Ishikawa (cell line): ENCODE measurements at regions not wholly inside any gene's neighbourhood (a gene's known extent, or its start where the extent isn't known, plus 50 kb on each side); places are given as distances from the start of the nearest gene placed in this dataset.

ENCODE experiments used
- CEBPB ChIP-seq: IDR thresholded peaks from 2 replicates; pipeline ENCODE4 v1.6.1; 2012
- CREB1 ChIP-seq: IDR thresholded peaks from 2 replicates; pipeline ENCODE4 v1.6.1; 2012; ENCODE audit warnings: low read depth
- EGR1 ChIP-seq: IDR thresholded peaks from 2 replicates; pipeline ENCODE4 v1.6.1; 2012
- EP300 ChIP-seq: IDR thresholded peaks from 2 replicates; pipeline ENCODE4 v1.6.1; 2012; ENCODE audit warnings: borderline replicate concordance
- FOXM1 ChIP-seq: IDR thresholded peaks from 2 replicates; pipeline ENCODE4 v1.6.1; 2012; ENCODE audit warnings: low read depth, borderline replicate concordance
- NFIC ChIP-seq: IDR thresholded peaks from 2 replicates; pipeline ENCODE4 v1.6.1; 2012
- RAD21 ChIP-seq: IDR thresholded peaks from 2 replicates; pipeline ENCODE4 v1.6.1; 2012; ENCODE audit warnings: low read depth
- TAF1 ChIP-seq: IDR thresholded peaks from 2 replicates; pipeline ENCODE4 v1.6.1; 2012; ENCODE audit warnings: low read depth, mild to moderate bottlenecking
- TCF12 ChIP-seq: IDR thresholded peaks from 2 replicates; pipeline ENCODE4 v1.6.1; 2012; ENCODE audit warnings: low read depth
- TEAD4 ChIP-seq: IDR thresholded peaks from 2 replicates; pipeline ENCODE4 v1.6.1; 2012
- YY1 ChIP-seq: IDR thresholded peaks from 2 replicates; pipeline ENCODE4 v1.6.1; 2012; ENCODE audit warnings: low read depth
- ZBTB7A ChIP-seq: IDR thresholded peaks from 2 replicates; pipeline ENCODE4 v1.6.1; 2012; ENCODE audit warnings: low read depth
- TF ChIP-seq, protein P1 (sequence below): IDR thresholded peaks from 2 replicates; pipeline ENCODE4 v1.6.1; 2012; ENCODE audit warnings: low read depth, mild to moderate bottlenecking
- TF ChIP-seq, protein P2 (sequence below): IDR thresholded peaks from 2 replicates; pipeline ENCODE4 v1.6.1; 2012
- TF ChIP-seq, protein P3 (sequence below): IDR thresholded peaks from 2 replicates; pipeline ENCODE4 v1.6.1; 2012

DNA sequence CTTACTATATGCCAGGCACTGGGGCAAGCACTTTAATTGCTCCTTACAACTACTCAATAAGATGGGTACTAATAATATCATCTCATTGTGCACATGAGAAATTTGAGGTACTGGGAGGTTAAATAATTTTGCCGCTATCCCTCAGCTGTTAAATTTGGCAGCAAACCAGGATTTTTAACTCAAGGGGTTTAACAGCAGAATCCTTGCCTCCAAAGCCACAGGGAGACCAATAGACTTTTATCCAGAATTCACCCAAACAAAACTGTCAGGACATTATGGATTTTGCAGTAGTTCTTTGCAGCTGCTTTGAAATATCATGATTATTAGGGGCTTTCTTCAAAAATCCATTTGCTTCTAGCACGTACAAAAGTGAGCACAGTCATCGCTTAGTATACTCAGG is 136.2 kb downstream of the RPS12 start:
- TF ChIP-seq TEAD4 = no peak

DNA sequence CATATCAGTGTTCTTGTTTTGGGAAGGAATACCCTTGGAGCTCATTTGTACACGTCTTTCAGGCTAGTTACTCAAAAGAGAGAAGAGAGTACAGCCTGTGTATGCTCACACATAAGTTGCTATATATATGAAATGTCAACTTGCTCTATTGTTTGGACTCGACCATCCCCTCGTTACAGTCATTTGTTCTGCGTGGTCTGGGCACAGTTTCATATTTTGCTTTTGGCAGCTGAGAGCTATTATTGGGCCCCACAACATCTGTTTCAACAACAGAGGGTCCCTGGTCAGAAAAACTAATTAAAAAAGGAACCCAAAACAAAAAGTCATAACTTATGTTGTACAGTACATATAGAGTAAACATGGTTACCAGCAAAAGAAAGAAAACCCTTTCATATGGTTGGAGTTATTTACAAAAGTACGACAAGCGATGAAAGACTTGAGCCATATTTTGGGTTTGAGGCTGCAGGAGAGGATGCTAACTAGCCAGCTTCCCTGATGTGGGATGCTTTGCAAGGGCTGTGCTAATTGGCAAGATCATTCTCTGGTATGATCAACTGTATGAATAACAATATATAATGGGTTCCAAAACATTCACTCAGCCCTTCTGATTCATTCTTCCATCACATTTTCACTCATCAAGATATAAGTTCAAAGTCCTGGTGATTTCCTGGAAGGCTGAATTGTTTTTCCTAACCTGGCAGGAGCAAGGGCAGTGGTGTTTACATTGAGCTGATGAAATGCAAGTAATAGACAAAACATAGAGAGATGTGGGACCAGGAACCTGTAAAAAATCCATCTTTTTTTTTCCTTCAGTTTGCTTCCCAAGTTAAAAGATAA is 137.9 kb downstream of the RPS12 start:
- TF ChIP-seq, protein P1, sequence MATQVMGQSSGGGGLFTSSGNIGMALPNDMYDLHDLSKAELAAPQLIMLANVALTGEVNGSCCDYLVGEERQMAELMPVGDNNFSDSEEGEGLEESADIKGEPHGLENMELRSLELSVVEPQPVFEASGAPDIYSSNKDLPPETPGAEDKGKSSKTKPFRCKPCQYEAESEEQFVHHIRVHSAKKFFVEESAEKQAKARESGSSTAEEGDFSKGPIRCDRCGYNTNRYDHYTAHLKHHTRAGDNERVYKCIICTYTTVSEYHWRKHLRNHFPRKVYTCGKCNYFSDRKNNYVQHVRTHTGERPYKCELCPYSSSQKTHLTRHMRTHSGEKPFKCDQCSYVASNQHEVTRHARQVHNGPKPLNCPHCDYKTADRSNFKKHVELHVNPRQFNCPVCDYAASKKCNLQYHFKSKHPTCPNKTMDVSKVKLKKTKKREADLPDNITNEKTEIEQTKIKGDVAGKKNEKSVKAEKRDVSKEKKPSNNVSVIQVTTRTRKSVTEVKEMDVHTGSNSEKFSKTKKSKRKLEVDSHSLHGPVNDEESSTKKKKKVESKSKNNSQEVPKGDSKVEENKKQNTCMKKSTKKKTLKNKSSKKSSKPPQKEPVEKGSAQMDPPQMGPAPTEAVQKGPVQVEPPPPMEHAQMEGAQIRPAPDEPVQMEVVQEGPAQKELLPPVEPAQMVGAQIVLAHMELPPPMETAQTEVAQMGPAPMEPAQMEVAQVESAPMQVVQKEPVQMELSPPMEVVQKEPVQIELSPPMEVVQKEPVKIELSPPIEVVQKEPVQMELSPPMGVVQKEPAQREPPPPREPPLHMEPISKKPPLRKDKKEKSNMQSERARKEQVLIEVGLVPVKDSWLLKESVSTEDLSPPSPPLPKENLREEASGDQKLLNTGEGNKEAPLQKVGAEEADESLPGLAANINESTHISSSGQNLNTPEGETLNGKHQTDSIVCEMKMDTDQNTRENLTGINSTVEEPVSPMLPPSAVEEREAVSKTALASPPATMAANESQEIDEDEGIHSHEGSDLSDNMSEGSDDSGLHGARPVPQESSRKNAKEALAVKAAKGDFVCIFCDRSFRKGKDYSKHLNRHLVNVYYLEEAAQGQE = no peak
- TF ChIP-seq TCF12 (no peak), YY1 (no peak), EGR1 (no peak), NFIC (no peak), TEAD4 (no peak), RAD21 (no peak), CEBPB (no peak), CREB1 (no peak)
- TF ChIP-seq, protein P2, sequence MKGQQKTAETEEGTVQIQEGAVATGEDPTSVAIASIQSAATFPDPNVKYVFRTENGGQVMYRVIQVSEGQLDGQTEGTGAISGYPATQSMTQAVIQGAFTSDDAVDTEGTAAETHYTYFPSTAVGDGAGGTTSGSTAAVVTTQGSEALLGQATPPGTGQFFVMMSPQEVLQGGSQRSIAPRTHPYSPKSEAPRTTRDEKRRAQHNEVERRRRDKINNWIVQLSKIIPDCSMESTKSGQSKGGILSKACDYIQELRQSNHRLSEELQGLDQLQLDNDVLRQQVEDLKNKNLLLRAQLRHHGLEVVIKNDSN = no peak

DNA sequence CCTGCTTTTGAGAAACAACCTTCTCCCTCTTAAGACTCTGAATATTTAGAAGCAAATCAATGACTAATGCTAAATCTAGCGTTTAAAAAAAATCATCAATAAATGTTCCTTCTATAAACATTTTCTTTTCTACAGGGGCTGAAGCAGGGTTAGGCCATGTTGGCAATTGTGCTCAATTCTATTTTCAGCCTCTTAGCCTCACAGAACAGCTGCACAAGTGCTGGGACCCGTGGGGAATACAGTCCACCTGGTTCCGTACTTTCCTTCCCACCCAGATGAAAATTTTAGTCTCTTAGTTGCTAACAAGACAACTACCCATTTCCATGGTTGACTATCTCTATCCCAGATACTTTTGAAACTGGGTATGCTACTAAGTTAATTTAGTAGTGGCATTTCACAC is 138.6 kb downstream of the RPS12 start:
- TF ChIP-seq EGR1 (no peak), CREB1 (no peak), RAD21 (no peak), CEBPB (no peak)

- TF ChIP-seq TEAD4 = no peak
- no peak for TF ChIP-seq CEBPB
- no peak for TF ChIP-seq FOXM1
- no peak for TF ChIP-seq ZBTB7A
- TF ChIP-seq, protein P2 = no peak
- TF ChIP-seq, protein P3, sequence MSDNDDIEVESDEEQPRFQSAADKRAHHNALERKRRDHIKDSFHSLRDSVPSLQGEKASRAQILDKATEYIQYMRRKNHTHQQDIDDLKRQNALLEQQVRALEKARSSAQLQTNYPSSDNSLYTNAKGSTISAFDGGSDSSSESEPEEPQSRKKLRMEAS = no peak
- TF ChIP-seq NFIC = no peak
These were observed 139.9 kb downstream of the RPS12 start for GRCh38 chr6:132954222-132954621.

- TF ChIP-seq TAF1 (no peak), TCF12 (no peak), EGR1 (no peak), FOXM1 (no peak), RAD21 (no peak), TEAD4 (no peak), CEBPB (no peak), EP300 (no peak), ZBTB7A (no peak), CREB1 (no peak), NFIC (no peak)
- TF ChIP-seq, protein P2 = no peak
- TF ChIP-seq, protein P3 = no peak
- TF ChIP-seq, protein P1 = no peak
These were observed 140.6 kb downstream of the RPS12 start for GRCh38 chr6:132954936-132955335.

DNA sequence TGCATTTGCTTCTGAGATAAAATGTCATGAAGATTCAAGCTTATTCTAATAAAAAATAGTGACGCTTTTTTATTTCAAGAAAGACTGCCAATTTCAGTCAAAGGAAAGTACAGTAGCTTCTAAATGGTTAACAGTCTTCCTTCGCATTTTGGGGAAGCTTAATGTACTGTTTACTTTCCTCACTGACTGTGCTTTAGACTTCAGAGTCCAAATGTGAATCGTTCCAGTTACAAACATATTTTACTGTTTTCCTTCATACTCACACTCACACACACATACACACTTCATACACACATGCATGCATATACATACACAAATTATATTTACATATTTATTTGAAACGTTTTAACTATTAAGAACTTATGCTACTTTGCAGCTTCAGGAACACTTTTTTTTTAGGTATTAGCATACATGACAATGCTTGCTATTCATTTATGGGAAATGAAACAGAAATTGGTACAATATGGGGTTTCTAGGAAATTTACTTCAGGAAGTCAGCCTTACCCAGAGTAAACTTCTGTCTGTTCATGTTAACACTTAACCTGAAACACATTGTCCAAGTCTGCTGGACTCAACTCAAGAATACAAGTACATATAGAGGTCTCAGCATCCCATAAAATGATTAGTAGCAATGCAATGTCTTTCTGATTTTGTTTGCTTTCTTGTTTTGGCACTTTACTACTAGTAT is 145.4 kb downstream of the RPS12 start:
- TF ChIP-seq TEAD4 = no peak
- TF ChIP-seq NFIC = no peak
- TF ChIP-seq, protein P2 = no peak
- no peak for TF ChIP-seq EP300
- no peak for TF ChIP-seq YY1
- TF ChIP-seq CEBPB = no peak
- TF ChIP-seq FOXM1 = no peak
- TF ChIP-seq TAF1 = no peak
- no peak for TF ChIP-seq EGR1
- TF ChIP-seq, protein P1 = no peak
- no peak for TF ChIP-seq CREB1
- TF ChIP-seq, protein P3 = no peak
- no peak for TF ChIP-seq TCF12
- no peak for TF ChIP-seq ZBTB7A
